IPS-18c (cell line): ENCODE measurements at regions not wholly inside any gene's neighbourhood (a gene's known extent, or its start where the extent isn't known, plus 50 kb on each side); places are given as distances from the start of the nearest gene placed in this dataset.
"Not testable (repeated sequence)": the region's sequence is repeated elsewhere in the genome, so short reads cannot be mapped to it uniquely, and the experiment has no call there.

Experiments
- H3K4me3 ChIP-seq: 2 replicates; pipeline ENCODE4 v1.7.0; 2013; ENCODE audit warnings: low read depth, mild to moderate bottlenecking, low read length, moderate library complexity; ENCODE audit not compliant: insufficient read depth
- H3K9me3 ChIP-seq: one replicate; pipeline ENCODE4 v1.6.1; 2013; ENCODE audit warnings: mild to moderate bottlenecking, low read length, moderate library complexity; ENCODE audit not compliant: control insufficient read depth, insufficient read depth

GRCh38 chr1:168405906-168406549 lies 125.4 kb downstream of the TBX19 start:
- Histone ChIP-seq H3K4me3 (no peak overlapping the region), H3K9me3 (peaks cover 2% of the 10 kb centered on the region)

GRCh38 chr1:168403140-168403539 lies 122.5 kb downstream of the TBX19 start:
- H3K4me3 ChIP-seq, result no peak overlapping the region
- no peaks in the 10 kb centered on the region for H3K9me3 ChIP-seq

GRCh38 chr1:168402466-168402865 lies 121.8 kb downstream of the TBX19 start:
- not testable (repeated sequence) for H3K4me3 ChIP-seq, H3K9me3 ChIP-seq

- Histone ChIP-seq H3K9me3 (no peaks in the 10 kb centered on the region), H3K4me3 (no peak overlapping the region)
Measured at GRCh38 chr1:168401341-168401740, 120.7 kb downstream of the TBX19 start.

- H3K9me3 ChIP-seq, result no peaks in the 10 kb centered on the region
- H3K4me3 ChIP-seq, result no peak overlapping the region
Measured at GRCh38 chr1:168400139-168400538, 119.5 kb downstream of the TBX19 start.

GRCh38 chr1:168397806-168398205 lies 117.1 kb downstream of the TBX19 start:
- no peaks in the 10 kb centered on the region for H3K9me3 ChIP-seq
- H3K4me3 ChIP-seq, result no peak overlapping the region

GRCh38 chr1:168396940-168397684 lies 116.4 kb downstream of the TBX19 start:
- Histone ChIP-seq H3K9me3 (no peaks in the 10 kb centered on the region), H3K4me3 (no peak overlapping the region)

GRCh38 chr1:168396508-168396907 lies 115.8 kb downstream of the TBX19 start:
- no peak overlapping the region for H3K4me3 ChIP-seq
- H3K9me3 ChIP-seq, result no peaks in the 10 kb centered on the region

GRCh38 chr1:168394858-168395257 lies 114.2 kb downstream of the TBX19 start:
- H3K4me3 ChIP-seq, result no peak overlapping the region
- no peaks in the 10 kb centered on the region for H3K9me3 ChIP-seq

- H3K4me3 ChIP-seq, result no peak overlapping the region
- H3K9me3 ChIP-seq, result no peaks in the 10 kb centered on the region
Measured at GRCh38 chr1:168392958-168393549, 112.4 kb downstream of the TBX19 start.

- Histone ChIP-seq H3K4me3 (no peak overlapping the region), H3K9me3 (no peaks in the 10 kb centered on the region)
Measured at GRCh38 chr1:168391851-168392681, 111.4 kb downstream of the TBX19 start.

GRCh38 chr1:168390271-168390670 lies 109.6 kb downstream of the TBX19 start:
- Histone ChIP-seq H3K9me3 (no peaks in the 10 kb centered on the region), H3K4me3 (no peak overlapping the region)

- Histone ChIP-seq H3K4me3 (no peak overlapping the region), H3K9me3 (no peaks in the 10 kb centered on the region)
Measured at GRCh38 chr1:168387781-168388760, 107.4 kb downstream of the TBX19 start.

GRCh38 chr1:168386949-168387586 lies 106.4 kb downstream of the TBX19 start:
- no peak overlapping the region for H3K4me3 ChIP-seq

GRCh38 chr1:168386492-168386891 lies 105.8 kb downstream of the TBX19 start:
- Histone ChIP-seq H3K9me3 (no peaks in the 10 kb centered on the region), H3K4me3 (no peak overlapping the region)

More at GRCh38 chr1:168386949-168387586, 106.4 kb downstream of the TBX19 start:
- no peaks in the 10 kb centered on the region for H3K9me3 ChIP-seq

GRCh38 chr1:168381850-168382249 lies 101.2 kb downstream of the TBX19 start:
- H3K4me3 ChIP-seq, result no peak overlapping the region
- no peaks in the 10 kb centered on the region for H3K9me3 ChIP-seq
